Activated CD8-positive, alpha-beta T cell treated with anti-CD3 and anti-CD28 coated beads for 36 hours (primary cell): ENCODE measurements at regions not wholly inside any gene's neighbourhood (a gene's known extent, or its start where the extent isn't known, plus 50 kb on each side); places are given as distances from the start of the nearest gene placed in this dataset.

Source experiments
- ATAC-seq: fragments of 200-7000 bp; cut with Tn5 transposase; one replicate; pipeline ENCODE4 v1.10.0; 2021; ENCODE audit warnings: mild to moderate bottlenecking, moderate library complexity
- CTCF ChIA-PET: fragments of 350-600 bp; sonication (Branson Sonifier 250); formaldehyde crosslinking; loops from one replicate; lab custom pipeline; 2021; ENCODE audit warnings: antibody characterized with exemption; lab: Charles Lee
- POLR2A ChIA-PET: fragments of 350-600 bp; sonication (Branson Sonifier 250); formaldehyde crosslinking; loops from one replicate; lab custom pipeline; 2021; ENCODE audit warnings: antibody characterized with exemption; lab: Charles Lee
- DNase-seq: peaks from one replicate; pipeline ENCODE4 v3.0.0-alpha.2; 2020
- H3K27ac Mint-ChIP-seq: one replicate; pipeline ENCODE4 v1.8.0; 2021; ENCODE audit warnings: mild to moderate bottlenecking, mixed read lengths
- H3K27me3 Mint-ChIP-seq: one replicate; pipeline ENCODE4 v1.8.0; 2021; ENCODE audit warnings: mixed read lengths
- H3K36me3 Mint-ChIP-seq: one replicate; pipeline ENCODE4 v1.8.0; 2021; ENCODE audit warnings: low read depth, mixed read lengths
- H3K4me1 Mint-ChIP-seq: one replicate; pipeline ENCODE4 v1.8.0; 2021; ENCODE audit warnings: low read depth, mixed read lengths
- H3K4me3 Mint-ChIP-seq: one replicate; pipeline ENCODE4 v1.8.0; 2021; ENCODE audit warnings: mild to moderate bottlenecking, moderate library complexity, mixed read lengths
- H3K9me3 Mint-ChIP-seq: one replicate; pipeline ENCODE4 v1.8.0; 2021; ENCODE audit warnings: mixed read lengths
- intact Hi-C: fragments of 100-400 bp; cut with micrococcal nuclease; formaldehyde crosslinking; loops from one replicate; pipeline ENCODE4 v1.10.0; 2022
- TF ChIP-seq, protein P1 (sequence below): fragments of 200-600 bp; IDR thresholded peaks from one replicate; pipeline ENCODE4 v1.8.0; 2022; ENCODE audit warnings: antibody characterized with exemption, mild to moderate bottlenecking

- Mint-ChIP-seq H3K36me3 (no peaks in the 10 kb centered on the region), H3K4me3 (no peak overlapping the region), H3K27me3 (no peaks in the 10 kb centered on the region), H3K9me3 (peaks cover 9% of the 10 kb centered on the region), H3K4me1 (no peaks in the 10 kb centered on the region), H3K27ac (no peak overlapping the region)
- DNase-seq = peak; percentile 17
- POLR2A ChIA-PET = no interaction called here
- CTCF ChIA-PET = no interaction called here
- TF ChIP-seq, protein P1, sequence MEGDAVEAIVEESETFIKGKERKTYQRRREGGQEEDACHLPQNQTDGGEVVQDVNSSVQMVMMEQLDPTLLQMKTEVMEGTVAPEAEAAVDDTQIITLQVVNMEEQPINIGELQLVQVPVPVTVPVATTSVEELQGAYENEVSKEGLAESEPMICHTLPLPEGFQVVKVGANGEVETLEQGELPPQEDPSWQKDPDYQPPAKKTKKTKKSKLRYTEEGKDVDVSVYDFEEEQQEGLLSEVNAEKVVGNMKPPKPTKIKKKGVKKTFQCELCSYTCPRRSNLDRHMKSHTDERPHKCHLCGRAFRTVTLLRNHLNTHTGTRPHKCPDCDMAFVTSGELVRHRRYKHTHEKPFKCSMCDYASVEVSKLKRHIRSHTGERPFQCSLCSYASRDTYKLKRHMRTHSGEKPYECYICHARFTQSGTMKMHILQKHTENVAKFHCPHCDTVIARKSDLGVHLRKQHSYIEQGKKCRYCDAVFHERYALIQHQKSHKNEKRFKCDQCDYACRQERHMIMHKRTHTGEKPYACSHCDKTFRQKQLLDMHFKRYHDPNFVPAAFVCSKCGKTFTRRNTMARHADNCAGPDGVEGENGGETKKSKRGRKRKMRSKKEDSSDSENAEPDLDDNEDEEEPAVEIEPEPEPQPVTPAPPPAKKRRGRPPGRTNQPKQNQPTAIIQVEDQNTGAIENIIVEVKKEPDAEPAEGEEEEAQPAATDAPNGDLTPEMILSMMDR = no peak
- no peak for ATAC-seq
- intact Hi-C loops = no loop called here
Measured at GRCh38 chr13:22740264-22740663, 440.5 kb upstream of the SGCG start.

DNA sequence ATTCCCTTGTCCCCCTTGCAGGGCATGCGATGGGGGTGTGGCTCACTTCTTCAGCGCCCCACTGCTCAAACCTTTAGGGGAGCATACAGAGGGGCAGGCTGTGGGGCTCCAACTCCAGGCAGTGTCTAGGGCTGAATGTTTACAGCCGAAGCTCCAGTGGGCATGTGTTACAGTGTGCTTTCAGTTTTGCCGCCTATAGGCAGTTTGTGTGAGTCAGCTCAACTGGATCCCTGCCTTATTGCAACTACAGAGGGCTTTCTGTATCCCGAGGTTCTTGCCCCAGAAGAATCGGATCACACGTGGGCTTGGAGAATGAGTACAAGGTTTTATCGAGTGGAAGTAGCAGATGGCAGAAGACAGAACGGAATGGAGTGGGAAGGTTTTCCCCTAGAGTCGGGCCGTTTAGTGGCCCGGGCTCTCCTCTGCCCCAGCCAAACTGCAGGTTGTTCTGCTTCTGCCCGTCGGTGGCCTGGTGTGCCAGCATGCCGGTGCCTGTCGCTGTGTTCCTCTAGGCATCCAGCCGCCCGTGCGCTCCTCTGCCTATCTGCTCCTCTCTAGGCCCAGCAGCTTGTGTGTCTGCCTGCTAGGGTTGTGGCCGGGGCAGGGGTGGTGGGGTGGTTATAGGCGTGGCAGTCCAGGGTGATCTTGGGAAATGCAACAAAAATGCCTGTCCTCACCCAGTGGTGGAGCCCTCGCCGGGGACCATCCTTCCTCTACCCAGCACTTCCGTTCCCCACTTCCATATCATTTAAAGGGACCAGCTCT lies 435.9 kb upstream of the SGCG start:
- ATAC-seq (no peak), DNase-seq (no peak)
- Mint-ChIP-seq H3K9me3 (peaks cover 9% of the 10 kb centered on the region), H3K27ac (no peak overlapping the region), H3K36me3 (no peaks in the 10 kb centered on the region), H3K27me3 (no peaks in the 10 kb centered on the region), H3K4me3 (no peak overlapping the region), H3K4me1 (no peaks in the 10 kb centered on the region)
- TF ChIP-seq, protein P1 = no peak
- POLR2A ChIA-PET = no interaction called here
- CTCF ChIA-PET = no interaction called here
- intact Hi-C loops = no loop called here

GRCh38 chr13:22748866-22749577 lies 431.8 kb upstream of the SGCG start:
- intact Hi-C loops = no loop called here
- CTCF ChIA-PET = no interaction called here
- DNase-seq (no peak), ATAC-seq (no peak)
- no peak overlapping the region for H3K4me3 Mint-ChIP-seq
- H3K4me1 Mint-ChIP-seq = no peaks in the 10 kb centered on the region
- no peaks in the 10 kb centered on the region for H3K36me3 Mint-ChIP-seq
- H3K9me3 Mint-ChIP-seq = peaks cover 3% of the 10 kb centered on the region
- POLR2A ChIA-PET = no interaction called here
- TF ChIP-seq, protein P1 = no peak
- no peak overlapping the region for H3K27ac Mint-ChIP-seq
- H3K27me3 Mint-ChIP-seq = peaks cover 3% of the 10 kb centered on the region

- no peak overlapping the region for H3K27ac Mint-ChIP-seq
- intact Hi-C loops = no loop called here
- TF ChIP-seq, protein P1 = no peak
- DNase-seq = no peak
- no peak overlapping the region for H3K4me3 Mint-ChIP-seq
- peaks cover 3% of the 10 kb centered on the region for H3K9me3 Mint-ChIP-seq
- POLR2A ChIA-PET = no interaction called here
- no peaks in the 10 kb centered on the region for H3K36me3 Mint-ChIP-seq
- ATAC-seq = no peak
- peaks cover 3% of the 10 kb centered on the region for H3K27me3 Mint-ChIP-seq
- H3K4me1 Mint-ChIP-seq = no peaks in the 10 kb centered on the region
- CTCF ChIA-PET = no interaction called here
Measured at GRCh38 chr13:22749626-22750025, 431.2 kb upstream of the SGCG start.

DNA sequence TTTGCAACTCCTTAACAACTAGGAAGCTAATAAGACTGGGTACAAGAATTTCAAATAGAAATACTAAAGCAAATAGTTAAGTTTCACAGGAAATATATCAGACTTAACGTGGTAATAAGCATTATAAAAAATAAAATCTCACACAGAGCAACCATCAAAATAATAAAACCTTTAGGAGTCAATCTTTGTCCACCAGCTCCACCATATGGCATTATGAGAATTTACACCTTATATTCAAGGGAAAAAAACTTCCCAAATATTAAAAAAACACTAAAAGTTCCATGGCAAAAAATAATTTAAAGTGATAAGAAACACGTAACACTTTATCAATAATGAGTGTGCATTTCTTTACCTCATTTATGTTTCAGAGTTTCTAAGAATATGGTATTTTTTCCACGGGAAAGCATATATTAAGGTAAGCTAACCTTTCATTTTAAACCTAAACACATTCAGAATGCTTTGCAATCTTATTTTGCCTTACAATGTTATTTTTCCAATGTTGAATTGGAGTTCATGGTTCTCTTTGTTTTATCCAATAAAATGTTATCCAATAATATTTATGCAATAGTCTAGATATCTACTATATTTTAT lies 423.2 kb upstream of the SGCG start:
- intact Hi-C loops = no loop called here
- TF ChIP-seq, protein P1 = no peak
- no peak overlapping the region for H3K4me3 Mint-ChIP-seq
- ATAC-seq (no peak), DNase-seq (no peak)
- H3K9me3 Mint-ChIP-seq = peaks cover 2% of the 10 kb centered on the region
- POLR2A ChIA-PET = no interaction called here
- H3K4me1 Mint-ChIP-seq = no peaks in the 10 kb centered on the region
- no peak overlapping the region for H3K27ac Mint-ChIP-seq
- peaks cover 3% of the 10 kb centered on the region for H3K27me3 Mint-ChIP-seq
- CTCF ChIA-PET = no interaction called here
- no peaks in the 10 kb centered on the region for H3K36me3 Mint-ChIP-seq
